ENCODE measurements at regions not wholly inside any gene's neighbourhood (a gene's known extent, or its start where the extent isn't known, plus 50 kb on each side); places are given as distances from the start of the nearest gene placed in this dataset.

GRCh38 chr5:2131826-2132496 lies 249.2 kb upstream of the IRX4 start:
- no peak for DNase-seq (ENCODE audit: low read depth)

- DNase-seq (ENCODE audit: low read depth): no peak
Measured at GRCh38 chr5:2131196-2131595, 248.5 kb upstream of the IRX4 start.

- no peak for DNase-seq (ENCODE audit: low read depth)
Measured at GRCh38 chr5:2130361-2130760, 247.6 kb upstream of the IRX4 start.

- DNase-seq (ENCODE audit: low read depth): no peak
Measured at GRCh38 chr5:2129568-2130272, 247.0 kb upstream of the IRX4 start.

- DNase-seq (ENCODE audit: low read depth): no peak
Measured at GRCh38 chr5:2128686-2129355, 246.1 kb upstream of the IRX4 start.

- DNase-seq (ENCODE audit: low read depth): no peak
Measured at GRCh38 chr5:2126512-2126911, 243.8 kb upstream of the IRX4 start.

- DNase-seq (ENCODE audit: low read depth): no peak
Measured at GRCh38 chr5:2125901-2126265, 243.2 kb upstream of the IRX4 start.

GRCh38 chr5:2125171-2125900 lies 242.6 kb upstream of the IRX4 start:
- no peak for DNase-seq (ENCODE audit: low read depth)

GRCh38 chr5:2124434-2125170 lies 241.9 kb upstream of the IRX4 start:
- no peak for DNase-seq (ENCODE audit: low read depth)

GRCh38 chr5:2123874-2124273 lies 241.1 kb upstream of the IRX4 start:
- no peak for DNase-seq (ENCODE audit: low read depth)

- no peak for DNase-seq (ENCODE audit: low read depth)
Measured at GRCh38 chr5:2120361-2120760, 237.6 kb upstream of the IRX4 start.

- no peak for DNase-seq (ENCODE audit: low read depth)
Measured at GRCh38 chr5:2119573-2119972, 236.8 kb upstream of the IRX4 start.

GRCh38 chr5:2113348-2114131 lies 230.8 kb upstream of the IRX4 start:
- DNase-seq (ENCODE audit: low read depth): no peak

- no peak for DNase-seq (ENCODE audit: low read depth)
Measured at GRCh38 chr5:2112173-2113025, 229.7 kb upstream of the IRX4 start.

- DNase-seq (ENCODE audit: low read depth): no peak
Measured at GRCh38 chr5:2111569-2112105, 228.9 kb upstream of the IRX4 start.

- no peak for DNase-seq (ENCODE audit: low read depth)
Measured at GRCh38 chr5:2110934-2111462, 228.3 kb upstream of the IRX4 start.

- no peak for DNase-seq (ENCODE audit: low read depth)
Measured at GRCh38 chr5:2110137-2110933, 227.6 kb upstream of the IRX4 start.

- no peak for DNase-seq (ENCODE audit: low read depth)
Measured at GRCh38 chr5:2109566-2109965, 226.8 kb upstream of the IRX4 start.

GRCh38 chr5:2106721-2107120 lies 224.0 kb upstream of the IRX4 start:
- DNase-seq (ENCODE audit: low read depth): no peak
